ENCODE measurements at regions not wholly inside any gene's neighbourhood (a gene's known extent, or its start where the extent isn't known, plus 50 kb on each side); places are given as distances from the start of the nearest gene placed in this dataset.

- DNase-seq = no peak
Observed at GRCh38 chr5:167573370-167574127, 717.9 kb upstream of the WWC1 start.

DNA sequence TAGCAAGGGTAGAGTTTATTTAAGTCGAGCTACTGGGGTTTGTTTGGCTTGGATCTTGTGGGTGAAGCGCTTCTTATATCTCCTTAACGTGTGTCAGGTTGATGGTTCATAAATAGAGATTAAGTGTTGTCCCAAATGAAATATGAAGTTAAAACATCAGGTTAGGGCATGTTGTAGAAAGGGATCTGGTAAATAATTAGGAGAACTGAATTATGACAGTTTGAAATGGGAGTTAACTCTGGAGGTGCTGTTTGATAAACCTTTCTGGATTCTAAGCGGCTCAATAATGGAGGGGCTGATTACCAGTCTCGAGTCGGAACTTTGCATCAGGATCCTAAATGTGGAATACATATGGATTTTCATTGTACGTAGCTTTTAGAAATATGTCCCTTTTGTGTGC, 717.0 kb upstream of the WWC1 start:
- DNase-seq = no peak

DNA sequence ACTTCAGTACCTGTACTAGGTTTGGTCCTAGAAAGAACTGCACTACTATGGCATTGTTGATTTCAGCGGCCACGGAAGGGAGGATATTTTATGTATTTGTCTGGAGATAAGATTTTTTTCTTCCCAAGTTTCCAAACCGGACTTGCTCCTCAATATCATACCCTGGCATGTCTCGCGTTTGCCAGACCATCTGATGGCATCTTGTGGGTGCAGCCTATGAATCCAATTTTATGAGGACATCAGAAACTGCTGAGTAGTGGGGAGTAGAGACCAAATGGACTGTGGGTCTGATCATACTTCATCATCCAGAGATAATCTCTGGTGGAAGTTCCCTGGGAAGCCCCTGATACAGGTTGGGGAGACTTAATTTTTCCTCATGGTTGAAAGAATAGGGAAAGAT, 716.1 kb upstream of the WWC1 start:
- no peak for DNase-seq

DNA sequence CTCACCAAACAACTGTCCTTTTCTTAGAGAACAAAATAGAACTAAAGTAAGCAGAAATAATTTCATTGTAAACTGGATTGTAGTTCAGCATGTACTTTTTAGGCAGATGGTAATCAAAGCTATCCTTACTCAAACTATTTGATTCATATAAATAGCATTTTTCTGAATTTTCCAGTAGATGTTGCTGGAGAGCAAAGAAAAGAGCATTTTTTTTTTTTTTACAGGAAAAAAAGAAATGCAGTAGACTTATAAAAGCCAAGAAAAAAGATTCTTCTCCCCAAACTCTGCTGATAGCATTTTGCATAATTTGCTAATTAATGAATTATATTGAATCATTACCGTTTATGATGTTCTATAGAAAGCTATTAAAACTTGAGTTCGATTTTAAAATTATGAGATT, 715.3 kb upstream of the WWC1 start:
- DNase-seq = no peak

- DNase-seq = no peak
Observed at GRCh38 chr5:167576897-167577296, 714.5 kb upstream of the WWC1 start.

- DNase-seq = no peak
Observed at GRCh38 chr5:167577616-167578015, 713.8 kb upstream of the WWC1 start.

DNA sequence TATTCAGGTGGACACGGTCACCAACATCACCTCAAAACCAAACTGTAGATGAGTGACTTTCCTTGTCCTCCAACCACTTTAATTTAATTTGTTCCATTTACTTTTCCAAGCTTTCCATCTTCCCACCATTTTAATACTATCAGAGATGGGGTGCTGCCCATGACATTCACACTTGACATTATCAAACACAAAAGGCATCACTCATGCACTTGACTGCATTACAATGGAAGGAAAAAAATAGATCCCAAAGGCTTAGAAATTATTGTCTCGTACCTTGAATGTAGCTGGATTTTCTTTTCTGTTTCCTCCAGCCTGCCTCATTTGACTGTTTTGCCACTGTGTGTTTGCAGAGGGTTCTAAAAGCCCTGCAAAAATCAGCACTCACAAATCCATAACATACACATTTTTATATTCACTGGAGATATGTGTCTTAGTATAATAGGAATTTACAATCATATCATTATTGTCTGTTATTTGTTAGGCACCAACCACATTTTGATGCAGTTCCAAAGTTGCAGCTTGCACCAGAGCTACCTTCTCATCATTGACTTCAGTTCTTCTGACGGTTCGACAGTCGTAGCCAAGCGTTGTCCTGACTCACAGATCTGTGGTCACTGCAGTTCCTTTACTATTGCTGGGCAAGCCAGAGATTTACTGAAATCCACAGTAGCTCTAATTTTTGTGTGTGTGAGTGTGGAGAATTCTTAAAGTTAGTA, 712.3 kb upstream of the WWC1 start:
- no peak for DNase-seq

DNA sequence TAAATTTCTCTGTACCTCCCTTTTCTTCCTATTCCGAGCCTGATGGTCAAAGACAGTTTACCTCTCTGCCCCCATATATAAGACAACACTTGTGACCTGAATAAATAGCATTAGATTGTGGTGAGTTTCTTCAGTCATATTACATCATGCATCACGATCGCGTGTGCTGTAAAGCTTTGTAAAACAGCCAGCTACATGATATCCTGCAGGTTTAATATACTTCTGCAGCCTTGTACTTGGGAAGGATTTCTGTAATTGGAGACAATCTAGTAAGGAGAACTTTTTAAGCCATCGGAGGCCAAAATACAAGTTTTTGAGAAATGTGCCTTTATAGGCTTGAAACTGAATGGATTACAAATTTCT, 711.8 kb upstream of the WWC1 start:
- no peak for DNase-seq

GRCh38 chr5:167580608-167581007, 710.8 kb upstream of the WWC1 start:
- no peak for DNase-seq

GRCh38 chr5:167582283-167582682, 709.2 kb upstream of the WWC1 start:
- no peak for DNase-seq

DNA sequence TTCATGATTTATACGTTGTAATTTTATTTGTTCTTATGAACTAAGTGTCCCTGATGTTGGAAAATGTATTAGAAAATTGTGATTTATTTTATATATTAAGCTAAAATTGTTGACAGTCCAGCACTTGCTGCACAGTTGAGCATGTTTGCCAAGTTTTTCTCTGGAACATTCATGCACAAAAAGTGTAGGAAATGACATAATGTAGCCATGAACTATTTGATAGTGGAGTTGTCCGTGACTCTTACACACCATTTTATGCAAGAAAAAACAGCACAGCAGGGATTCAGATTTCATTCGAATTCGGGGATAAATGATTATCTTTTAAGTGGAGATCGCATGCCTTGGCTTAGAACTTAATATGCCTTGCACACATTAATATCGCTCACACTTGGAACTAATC, 708.6 kb upstream of the WWC1 start:
- DNase-seq = no peak

- DNase-seq = no peak
Observed at GRCh38 chr5:167585184-167585583, 706.3 kb upstream of the WWC1 start.

DNA sequence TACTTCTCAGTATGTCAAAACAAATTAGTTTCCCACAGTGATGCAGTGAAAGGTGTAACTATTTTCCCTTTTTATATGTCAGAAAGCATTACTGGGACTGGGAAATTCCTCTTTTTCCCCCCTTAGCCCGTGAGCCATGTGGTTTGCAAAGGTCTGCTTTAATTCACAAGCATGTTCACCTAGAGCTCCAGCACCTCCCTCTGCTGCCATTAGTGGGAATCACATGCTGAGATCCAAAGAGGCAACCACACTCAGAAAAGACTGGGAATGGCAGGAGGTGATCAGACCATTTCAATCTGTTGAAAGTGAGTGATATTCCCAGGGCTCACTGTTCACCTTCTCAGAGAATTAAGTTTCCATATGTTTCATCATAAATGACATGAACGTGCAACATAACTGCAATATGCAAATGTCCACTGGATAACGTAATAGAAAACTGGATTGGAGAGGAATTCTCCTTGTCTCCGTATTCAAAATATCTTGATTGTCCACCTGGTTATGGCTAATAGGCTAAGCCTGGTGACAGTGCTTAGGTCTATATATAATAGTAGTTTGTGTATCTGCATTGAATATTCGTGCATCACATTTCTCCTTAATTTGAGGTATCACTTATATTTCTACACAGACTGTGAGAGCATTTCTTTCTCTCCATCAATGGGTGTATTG, 703.5 kb upstream of the WWC1 start:
- DNase-seq = peak; percentile 3

- no peak for DNase-seq
Observed at GRCh38 chr5:167592114-167592513, 699.3 kb upstream of the WWC1 start.

- no peak for DNase-seq
Observed at GRCh38 chr5:167593329-167594060, 698.0 kb upstream of the WWC1 start.

DNA sequence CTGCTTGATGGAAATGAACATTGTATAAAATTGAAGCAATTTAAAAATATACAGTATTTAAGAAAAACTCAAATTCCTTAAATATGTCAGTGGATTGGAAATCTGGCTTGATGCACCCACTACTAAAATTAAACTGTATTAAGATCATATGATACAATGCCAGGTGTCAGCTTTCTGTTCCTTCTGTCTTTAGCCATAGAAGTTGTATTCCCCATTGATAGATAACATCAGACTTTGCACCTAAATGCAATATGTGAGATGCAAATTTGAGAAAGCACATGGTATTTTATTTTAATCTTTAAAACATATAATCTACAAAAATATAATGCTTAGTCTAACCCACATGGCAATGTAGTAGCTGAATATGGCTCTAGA, 697.4 kb upstream of the WWC1 start:
- no peak for DNase-seq

- no peak for DNase-seq
Observed at GRCh38 chr5:167594750-167595149, 696.7 kb upstream of the WWC1 start.

DNA sequence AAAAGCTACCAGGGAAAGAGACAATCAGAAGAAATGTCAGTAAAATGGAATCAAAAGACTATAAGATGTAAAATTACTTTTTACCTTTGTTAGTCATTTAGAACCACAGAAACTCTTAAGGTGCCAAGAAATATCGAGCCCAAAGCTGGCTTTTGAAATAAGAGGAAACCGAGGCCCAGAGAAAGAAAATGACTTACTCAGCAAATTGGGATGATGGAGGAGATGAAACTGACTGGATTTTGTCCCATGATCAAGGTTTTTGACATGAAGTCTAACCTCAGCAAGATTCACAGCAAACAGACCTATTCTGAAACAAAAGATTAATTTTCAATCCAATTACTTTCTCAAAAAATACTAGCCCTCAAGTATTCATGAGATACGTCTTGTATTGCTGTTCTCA, 696.2 kb upstream of the WWC1 start:
- no peak for DNase-seq

DNA sequence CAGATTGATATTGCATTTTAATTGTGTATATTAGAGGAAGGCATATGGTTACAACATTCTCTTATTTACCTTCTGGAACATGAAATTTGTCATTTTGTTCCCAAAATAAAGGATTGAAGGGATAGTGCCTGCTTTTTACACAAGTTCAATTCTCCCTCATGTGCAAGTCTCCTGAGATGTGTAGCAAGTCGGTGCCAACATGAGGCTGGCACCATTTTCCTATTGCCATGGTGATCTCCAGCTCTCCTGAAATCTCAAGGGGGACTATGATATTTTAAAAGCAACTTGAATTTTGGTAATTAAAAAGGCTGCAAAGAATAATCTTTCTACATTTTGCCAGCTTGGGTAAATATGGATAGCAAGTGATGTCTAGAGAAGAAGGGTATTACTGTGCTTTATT, 693.3 kb upstream of the WWC1 start:
- DNase-seq = no peak

DNA sequence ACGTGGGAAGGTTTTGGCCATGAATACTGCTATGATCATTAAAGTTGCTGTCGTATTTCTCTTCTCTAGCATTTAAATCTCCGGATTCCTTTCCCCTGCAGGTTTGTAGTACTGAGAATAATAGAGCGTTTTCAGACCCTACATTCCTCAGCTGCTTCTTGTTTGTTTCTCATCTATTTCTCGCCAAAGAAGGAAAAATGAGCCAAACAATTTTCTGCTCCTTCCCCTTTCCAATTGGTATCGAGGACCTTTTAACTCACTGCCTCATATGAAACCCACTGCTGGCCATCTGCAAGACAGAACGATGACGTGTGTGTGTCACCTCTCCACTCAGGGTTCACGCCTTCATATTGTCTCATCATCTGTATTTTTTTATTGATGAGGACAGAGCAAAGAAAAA, 689.4 kb upstream of the WWC1 start:
- DNase-seq = no peak

DNA sequence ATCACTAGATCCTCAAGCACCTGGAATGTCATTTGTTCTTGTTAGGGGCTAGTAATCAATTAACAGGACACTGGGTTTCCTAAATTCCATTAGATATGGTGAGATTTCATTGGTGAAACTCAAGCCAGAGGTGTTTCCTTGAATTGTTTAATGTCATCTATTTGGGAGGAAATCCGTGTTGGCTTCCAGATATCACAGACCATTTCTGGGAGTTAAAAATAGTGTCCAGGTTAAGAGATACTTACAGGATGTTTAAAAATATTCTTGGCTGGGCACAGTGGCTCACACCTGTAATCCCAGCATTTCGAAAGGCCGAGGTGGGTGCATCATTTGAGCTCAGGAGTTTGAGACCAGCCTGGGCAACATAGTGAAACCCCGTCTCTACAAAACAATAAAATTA, 688.3 kb upstream of the WWC1 start:
- DNase-seq = no peak

DNA sequence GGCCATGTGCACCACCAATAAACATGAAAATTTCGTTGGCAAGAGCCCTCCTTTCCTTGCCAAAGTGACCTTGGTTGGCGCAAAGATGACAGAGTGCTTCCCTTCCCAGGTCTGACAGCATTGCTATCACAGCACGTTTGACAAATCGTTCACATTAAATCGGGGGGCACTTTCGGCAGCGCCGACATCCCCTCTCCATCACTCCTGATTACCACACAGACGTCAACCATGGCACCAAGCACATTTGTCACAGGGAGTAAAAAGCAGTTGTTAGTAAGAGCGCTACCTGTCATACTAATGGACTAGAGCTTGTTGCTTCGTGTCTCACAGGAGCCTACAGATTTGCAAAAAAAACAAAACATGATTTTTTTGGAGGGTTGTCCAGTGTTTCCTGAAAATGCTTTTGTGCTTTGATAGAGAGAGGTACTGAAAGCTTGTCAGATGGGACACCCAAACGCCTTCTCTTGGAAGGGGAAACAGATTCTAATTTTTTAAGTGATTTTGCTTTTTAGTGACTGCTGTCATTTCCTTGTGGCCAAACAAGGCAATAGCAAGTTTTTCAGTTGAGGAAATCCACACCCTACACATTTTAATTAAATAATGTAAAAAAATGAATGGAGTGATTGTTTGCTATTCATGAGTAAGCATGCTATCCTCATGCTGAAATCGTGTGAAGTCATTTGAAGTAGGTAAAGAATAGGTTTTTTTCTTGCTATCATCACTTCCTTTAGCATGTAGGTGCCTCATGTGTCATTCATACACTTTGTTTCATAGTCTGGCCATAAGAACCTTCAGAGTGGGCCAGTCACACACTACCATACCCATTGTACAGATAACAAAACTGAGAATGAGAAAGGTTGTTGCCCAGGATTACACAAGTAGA, 682.8 kb upstream of the WWC1 start:
- DNase-seq = no peak

Data from midbrain (tissue), 1 donor.